ENCODE measurements at regions not wholly inside any gene's neighbourhood (a gene's known extent, or its start where the extent isn't known, plus 50 kb on each side); places are given as distances from the start of the nearest gene placed in this dataset.

DNA sequence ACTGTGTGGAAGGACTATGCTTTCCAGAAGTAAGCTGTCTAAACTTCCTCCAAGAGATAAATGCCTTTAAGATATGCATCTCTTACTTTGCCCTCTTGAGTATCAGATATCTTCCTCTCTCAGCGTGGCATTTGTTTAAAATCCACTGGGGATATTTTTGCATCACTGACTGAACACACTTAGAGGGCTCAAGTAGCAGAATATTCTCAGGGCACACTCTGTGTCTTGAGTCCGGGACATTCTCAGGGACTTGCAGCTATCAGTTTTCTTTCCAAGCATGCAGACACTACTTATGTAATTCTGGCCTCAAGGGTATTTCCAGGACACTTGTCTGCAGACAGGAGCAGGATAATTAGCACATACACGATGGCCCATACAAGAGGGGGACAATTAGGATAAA lies 84.7 kb downstream of the ERCC5 start:
- no peak for DNase-seq (ENCODE audit: low read depth)
- no peak overlapping the region for H3K4me3 ChIP-seq (ENCODE audit: low read depth, low read length)
- TF ChIP-seq, protein P1, sequence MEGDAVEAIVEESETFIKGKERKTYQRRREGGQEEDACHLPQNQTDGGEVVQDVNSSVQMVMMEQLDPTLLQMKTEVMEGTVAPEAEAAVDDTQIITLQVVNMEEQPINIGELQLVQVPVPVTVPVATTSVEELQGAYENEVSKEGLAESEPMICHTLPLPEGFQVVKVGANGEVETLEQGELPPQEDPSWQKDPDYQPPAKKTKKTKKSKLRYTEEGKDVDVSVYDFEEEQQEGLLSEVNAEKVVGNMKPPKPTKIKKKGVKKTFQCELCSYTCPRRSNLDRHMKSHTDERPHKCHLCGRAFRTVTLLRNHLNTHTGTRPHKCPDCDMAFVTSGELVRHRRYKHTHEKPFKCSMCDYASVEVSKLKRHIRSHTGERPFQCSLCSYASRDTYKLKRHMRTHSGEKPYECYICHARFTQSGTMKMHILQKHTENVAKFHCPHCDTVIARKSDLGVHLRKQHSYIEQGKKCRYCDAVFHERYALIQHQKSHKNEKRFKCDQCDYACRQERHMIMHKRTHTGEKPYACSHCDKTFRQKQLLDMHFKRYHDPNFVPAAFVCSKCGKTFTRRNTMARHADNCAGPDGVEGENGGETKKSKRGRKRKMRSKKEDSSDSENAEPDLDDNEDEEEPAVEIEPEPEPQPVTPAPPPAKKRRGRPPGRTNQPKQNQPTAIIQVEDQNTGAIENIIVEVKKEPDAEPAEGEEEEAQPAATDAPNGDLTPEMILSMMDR (conservative IDR thresholded peaks at IDR 0.05; ENCODE audit: low read depth, low read length), result no peak

DNA sequence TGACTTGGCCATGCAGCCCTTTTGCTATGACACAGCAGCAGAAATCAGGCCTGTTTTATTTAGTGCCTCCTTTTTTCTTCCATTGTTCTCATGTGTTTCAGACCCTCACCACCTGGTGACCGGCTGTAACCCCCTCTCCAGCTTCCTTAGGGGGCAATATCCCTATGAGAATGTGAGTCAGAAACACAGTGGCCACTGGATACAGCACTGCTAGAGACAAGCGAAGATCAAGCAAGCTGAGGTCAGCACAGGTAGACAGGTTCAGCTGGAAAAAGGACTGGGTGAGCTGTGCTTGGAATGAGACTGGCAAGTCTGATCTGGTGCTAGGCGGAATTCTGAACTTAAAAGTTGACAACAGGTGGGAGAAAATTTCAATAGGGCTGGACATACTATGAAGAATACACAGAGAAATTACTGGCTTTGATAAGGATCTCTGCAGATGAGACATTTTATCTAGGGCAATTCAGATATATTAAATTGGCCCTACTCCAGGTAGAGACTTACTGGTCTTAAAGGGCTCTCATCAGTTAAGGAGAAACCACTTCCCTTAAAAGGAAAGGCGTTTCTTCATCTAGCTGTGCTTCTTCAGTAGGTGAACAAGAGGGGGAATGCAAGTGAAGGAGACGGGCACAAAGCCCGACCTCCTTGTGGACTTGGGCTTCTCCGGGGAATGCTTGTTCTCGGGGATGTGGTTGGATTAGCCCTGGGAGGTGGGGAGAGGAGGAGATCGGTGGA lies 83.3 kb downstream of the ERCC5 start:
- no peak overlapping the region for H3K4me3 ChIP-seq (ENCODE audit: low read depth, low read length)
- TF ChIP-seq, protein P1 (conservative IDR thresholded peaks at IDR 0.05; ENCODE audit: low read depth, low read length), result no peak
- no peak for DNase-seq (ENCODE audit: low read depth)
